Coronary artery (tissue), 2 donors: ENCODE measurements at regions not wholly inside any gene's neighbourhood (a gene's known extent, or its start where the extent isn't known, plus 50 kb on each side); places are given as distances from the start of the nearest gene placed in this dataset.

ENCODE experiments used
- DNase-seq: peaks from one replicate; pipeline ENCODE4 v3.0.0-alpha.2; 2017; ENCODE audit warnings: low spot score
- H3K27ac ChIP-seq, 2 donors: fragments of 200-600 bp; sonication (generic); one replicate each; pipeline ENCODE4 v1.5.1; 2016 to 2019
- H3K4me3 ChIP-seq: fragments of 200-600 bp; sonication (generic); 2 replicates; pipeline ENCODE4 v1.5.1; 2016; ENCODE audit warnings: mild to moderate bottlenecking, moderate library complexity
- CTCF ChIP-seq: fragments of 200-600 bp; sonication (generic); IDR thresholded peaks from one replicate; pipeline ENCODE4 v1.5.1; 2019; ENCODE audit warnings: antibody characterized with exemption

- TF ChIP-seq CTCF = no peak
- no peak for DNase-seq
- H3K4me3 ChIP-seq = no peak overlapping the region
- H3K27ac ChIP-seq = no peak overlapping the region
Measured at GRCh38 chr1:56137521-56138505, 441.6 kb downstream of the PLPP3 start.

GRCh38 chr1:56137090-56137489 lies 442.3 kb downstream of the PLPP3 start:
- Histone ChIP-seq H3K4me3 (no peak overlapping the region), H3K27ac (no peak overlapping the region)
- TF ChIP-seq CTCF = no peak
- DNase-seq = no peak

- Histone ChIP-seq H3K27ac (no peak overlapping the region), H3K4me3 (no peak overlapping the region)
- TF ChIP-seq CTCF = no peak
- DNase-seq = no peak
Measured at GRCh38 chr1:56135864-56136147, 443.6 kb downstream of the PLPP3 start.

GRCh38 chr1:56135069-56135863 lies 444.1 kb downstream of the PLPP3 start:
- no peak for DNase-seq
- Histone ChIP-seq H3K27ac (no peak overlapping the region), H3K4me3 (no peak overlapping the region)
- no peak for TF ChIP-seq CTCF

- no peak for TF ChIP-seq CTCF
- H3K27ac ChIP-seq = no peak overlapping the region
- DNase-seq = no peak
- no peak overlapping the region for H3K4me3 ChIP-seq
Measured at GRCh38 chr1:56133522-56134472, 445.6 kb downstream of the PLPP3 start.

- no peak for TF ChIP-seq CTCF
- no peak overlapping the region for H3K27ac ChIP-seq
Measured at GRCh38 chr1:56132520-56132919, 446.8 kb downstream of the PLPP3 start.

More at GRCh38 chr1:56132520-56132919, 446.8 kb downstream of the PLPP3 start:
- DNase-seq = no peak
- no peak overlapping the region for H3K4me3 ChIP-seq
